HUES64 (cell line): ENCODE measurements at regions not wholly inside any gene's neighbourhood (a gene's known extent, or its start where the extent isn't known, plus 50 kb on each side); places are given as distances from the start of the nearest gene placed in this dataset.
A peak's percentile ranks its signal among the peaks of the same experiment; 100 is the strongest.

Source experiments
- H3K27ac ChIP-seq: 2 replicates; pipeline ENCODE4 v1.7.0; 2013; ENCODE audit warnings: low read depth, low read length, inconsistent platforms
- H3K27me3 ChIP-seq: 2 replicates; pipeline ENCODE4 v1.6.1; 2013; ENCODE audit warnings: mild to moderate bottlenecking, low read length; ENCODE audit not compliant: insufficient read depth
- H3K36me3 ChIP-seq: 2 replicates; pipeline ENCODE4 v1.6.1; 2013; ENCODE audit warnings: mild to moderate bottlenecking, low read length; ENCODE audit not compliant: insufficient read depth
- H3K4me1 ChIP-seq: 2 replicates; pipeline ENCODE4 v1.6.1; 2013; ENCODE audit warnings: mild to moderate bottlenecking, low read length, moderate library complexity; ENCODE audit not compliant: insufficient read depth
- H3K4me3 ChIP-seq: 2 replicates; pipeline ENCODE4 v1.5.1; 2013; ENCODE audit warnings: mild to moderate bottlenecking, low read length, moderate library complexity
- H3K9ac ChIP-seq: 2 replicates; pipeline ENCODE4 v1.6.1; 2013; ENCODE audit warnings: mild to moderate bottlenecking, low read depth, low read length
- H3K9me3 ChIP-seq: 2 replicates; pipeline ENCODE4 v1.6.1; 2013; ENCODE audit warnings: low read depth, low read length; ENCODE audit not compliant: insufficient read depth
- WGBS: fragments of 150-250, 120-280 bp; methylation state at CpG from one replicate; pipeline ENCODE4 v1.1.7; 2013; ENCODE audit warnings: missing lambda C conversion rate; 5-methylcytosine and 5-hydroxymethylcytosine counted together

- H3K27me3 ChIP-seq: no peaks in the 10 kb centered on the region
- WGBS: 93% methylated on average over 2 of the region's 3 CpGs
- no peaks in the 10 kb centered on the region for H3K36me3 ChIP-seq
- H3K4me1 ChIP-seq: no peaks in the 10 kb centered on the region
- H3K4me3 ChIP-seq: no peak overlapping the region
- H3K9me3 ChIP-seq: no peaks in the 10 kb centered on the region
- H3K27ac ChIP-seq: no peak overlapping the region
- no peak overlapping the region for H3K9ac ChIP-seq
These were observed 445.7 kb upstream of the TRPC7 start for GRCh38 chr5:136811086-136811485.

GRCh38 chr5:136810261-136810801, 445.0 kb upstream of the TRPC7 start:
- WGBS: 92% methylated on average over 5 of the region's 5 CpGs
- Histone ChIP-seq H3K9ac (no peak overlapping the region), H3K4me1 (no peaks in the 10 kb centered on the region), H3K4me3 (no peak overlapping the region), H3K36me3 (no peaks in the 10 kb centered on the region), H3K27me3 (no peaks in the 10 kb centered on the region), H3K27ac (no peak overlapping the region), H3K9me3 (no peaks in the 10 kb centered on the region)

GRCh38 chr5:136809382-136809781, 444.0 kb upstream of the TRPC7 start:
- WGBS: 96% methylated on average over 1 of the region's 1 CpG
- Histone ChIP-seq H3K9ac (no peak overlapping the region), H3K4me3 (no peak overlapping the region), H3K27me3 (no peaks in the 10 kb centered on the region), H3K9me3 (no peaks in the 10 kb centered on the region), H3K4me1 (no peaks in the 10 kb centered on the region), H3K36me3 (no peaks in the 10 kb centered on the region), H3K27ac (no peak overlapping the region)

GRCh38 chr5:136808756-136809155, 443.4 kb upstream of the TRPC7 start:
- H3K4me1 ChIP-seq: no peaks in the 10 kb centered on the region
- H3K9ac ChIP-seq: no peak overlapping the region
- no peak overlapping the region for H3K4me3 ChIP-seq
- H3K27me3 ChIP-seq: no peaks in the 10 kb centered on the region
- no peaks in the 10 kb centered on the region for H3K9me3 ChIP-seq
- no peak overlapping the region for H3K27ac ChIP-seq
- no peaks in the 10 kb centered on the region for H3K36me3 ChIP-seq
- WGBS: 96% methylated on average over 4 of the region's 4 CpGs

- Histone ChIP-seq H3K4me3 (no peak overlapping the region), H3K4me1 (no peaks in the 10 kb centered on the region), H3K36me3 (no peaks in the 10 kb centered on the region), H3K9me3 (no peaks in the 10 kb centered on the region), H3K27me3 (no peaks in the 10 kb centered on the region), H3K27ac (no peak overlapping the region), H3K9ac (no peak overlapping the region)
- WGBS: 87% methylated on average over 2 of the region's 2 CpGs
These were observed 440.1 kb upstream of the TRPC7 start for GRCh38 chr5:136805466-136805865.

- WGBS: 44% methylated on average over 1 of the region's 2 CpGs
- Histone ChIP-seq H3K4me1 (no peaks in the 10 kb centered on the region), H3K4me3 (no peak overlapping the region), H3K9me3 (no peaks in the 10 kb centered on the region), H3K27ac (no peak overlapping the region), H3K36me3 (no peaks in the 10 kb centered on the region), H3K9ac (no peak overlapping the region), H3K27me3 (no peaks in the 10 kb centered on the region)
These were observed 437.0 kb upstream of the TRPC7 start for GRCh38 chr5:136802383-136802782.

- Histone ChIP-seq H3K4me3 (no peak overlapping the region), H3K36me3 (no peaks in the 10 kb centered on the region), H3K9me3 (no peaks in the 10 kb centered on the region), H3K9ac (no peak overlapping the region), H3K27ac (no peak overlapping the region), H3K27me3 (no peaks in the 10 kb centered on the region), H3K4me1 (no peaks in the 10 kb centered on the region)
- WGBS: 91% methylated on average over 1 of the region's 1 CpG
These were observed 434.5 kb upstream of the TRPC7 start for GRCh38 chr5:136799806-136800372.

GRCh38 chr5:136793300-136793699, 428.0 kb upstream of the TRPC7 start:
- Histone ChIP-seq H3K36me3 (no peaks in the 10 kb centered on the region), H3K4me3 (no peak overlapping the region), H3K4me1 (no peaks in the 10 kb centered on the region), H3K9me3 (peaks cover 9% of the 10 kb centered on the region), H3K27me3 (0 out of 2 replicates have a peak, but pooled peaks cover 2% of the 10 kb centered on the region), H3K27ac (no peak overlapping the region), H3K9ac (no peak overlapping the region)
- 88% methylated on average over 1 of the region's 3 CpGs for WGBS

GRCh38 chr5:136781464-136781863, 416.1 kb upstream of the TRPC7 start:
- H3K36me3 ChIP-seq: no peaks in the 10 kb centered on the region
- no peak overlapping the region for H3K9ac ChIP-seq
- H3K27ac ChIP-seq: no peak overlapping the region
- WGBS: 96% methylated on average over 2 of the region's 3 CpGs
- peaks cover 9% of the 10 kb centered on the region; the same call in 1 of the 2 replicates for H3K4me1 ChIP-seq
- no peaks in the 10 kb centered on the region for H3K9me3 ChIP-seq
- no peaks in the 10 kb centered on the region for H3K27me3 ChIP-seq
- no peak overlapping the region for H3K4me3 ChIP-seq

GRCh38 chr5:136780518-136780917, 415.2 kb upstream of the TRPC7 start:
- H3K36me3 ChIP-seq: no peaks in the 10 kb centered on the region
- H3K9me3 ChIP-seq: peaks cover 4% of the 10 kb centered on the region; the same call in 1 of the 2 replicates
- WGBS: 100% methylated on average over 1 of the region's 2 CpGs
- no peak overlapping the region for H3K9ac ChIP-seq
- H3K27ac ChIP-seq: no peak overlapping the region
- no peaks in the 10 kb centered on the region for H3K27me3 ChIP-seq
- no peak overlapping the region for H3K4me3 ChIP-seq
- H3K4me1 ChIP-seq: peaks cover 14% of the 10 kb centered on the region

- 73% methylated on average over 3 of the region's 4 CpGs for WGBS
- no peak overlapping the region for H3K9ac ChIP-seq
These were observed 410.9 kb upstream of the TRPC7 start for GRCh38 chr5:136776022-136776927.

More at GRCh38 chr5:136776022-136776927, 410.9 kb upstream of the TRPC7 start:
- H3K27me3 ChIP-seq: no peaks in the 10 kb centered on the region
- H3K4me3 ChIP-seq: no peak overlapping the region
- H3K27ac ChIP-seq: peak overlapping the region; percentile 71; the same call in 1 of the 2 replicates
- no peaks in the 10 kb centered on the region for H3K36me3 ChIP-seq
- H3K4me1 ChIP-seq: peaks cover 23% of the 10 kb centered on the region
- H3K9me3 ChIP-seq: peaks cover 6% of the 10 kb centered on the region; the same call in 1 of the 2 replicates
